Astrocyte (in vitro differentiated cells and primary cell): ENCODE measurements at regions not wholly inside any gene's neighbourhood (a gene's known extent, or its start where the extent isn't known, plus 50 kb on each side); places are given as distances from the start of the nearest gene placed in this dataset.

Source experiments
- DNase-seq: peaks from one replicate; pipeline ENCODE4 v3.0.0-alpha.2; 2010; ENCODE audit warnings: low read depth
- FAIRE-seq: peaks from 2 replicates; lab custom pipeline; 2011; peaks lifted over from hg19 to GRCh38; lab: Jason Lieb, UNC
- H2AFZ ChIP-seq: 2 replicates; pipeline ENCODE4 v1.6.0; 2012; ENCODE audit warnings: low read depth, low read length, inconsistent platforms
- H3K27ac ChIP-seq: 2 replicates; pipeline ENCODE4 v1.5.1; 2011; ENCODE audit warnings: low read depth, low read length, inconsistent platforms
- H3K27me3 ChIP-seq: 2 replicates; pipeline ENCODE4 v1.6.0; 2011; ENCODE audit warnings: low read length, inconsistent platforms; ENCODE audit not compliant: insufficient read depth
- H3K36me3 ChIP-seq: 2 replicates; pipeline ENCODE4 v1.5.1; 2011; ENCODE audit warnings: low read length, inconsistent platforms; ENCODE audit not compliant: insufficient read depth
- H3K4me1 ChIP-seq: 2 replicates; pipeline ENCODE4 v1.5.1; 2011; ENCODE audit warnings: low read length, inconsistent platforms; ENCODE audit not compliant: insufficient read depth
- H3K4me2 ChIP-seq: 2 replicates; pipeline ENCODE4 v1.6.0; 2012; ENCODE audit warnings: low read length, inconsistent platforms
- H3K4me3 ChIP-seq: 2 replicates; pipeline ENCODE4 v1.5.1; 2011; ENCODE audit warnings: low read depth, mild to moderate bottlenecking, low read length, inconsistent platforms; ENCODE audit not compliant: insufficient read depth
- H3K79me2 ChIP-seq: 2 replicates; pipeline ENCODE4 v1.6.0; 2012; ENCODE audit warnings: mild to moderate bottlenecking, low read length, inconsistent platforms; ENCODE audit not compliant: insufficient read depth
- H3K9ac ChIP-seq: 2 replicates; pipeline ENCODE4 v1.6.0; 2012; ENCODE audit warnings: mild to moderate bottlenecking, low read length, inconsistent platforms
- H3K9me3 ChIP-seq: 2 replicates; pipeline ENCODE4 v1.5.1; 2012; ENCODE audit warnings: low read depth, mild to moderate bottlenecking, low read length, inconsistent platforms; ENCODE audit not compliant: insufficient read depth
- H4K20me1 ChIP-seq: 2 replicates; pipeline ENCODE4 v1.6.0; 2012; ENCODE audit warnings: low read length, inconsistent platforms; ENCODE audit not compliant: insufficient read depth
- H3K27ac Mint-ChIP-seq: one replicate; pipeline ENCODE4 v1.8.0; 2021; ENCODE audit warnings: mild to moderate bottlenecking, mixed read lengths; ENCODE audit not compliant: unreplicated experiment
- H3K27me3 Mint-ChIP-seq: one replicate; pipeline ENCODE4 v1.8.0; 2021; ENCODE audit warnings: low read depth, mixed read lengths; ENCODE audit not compliant: unreplicated experiment
- H3K36me3 Mint-ChIP-seq: one replicate; pipeline ENCODE4 v1.8.0; 2021; ENCODE audit warnings: low read depth, mixed read lengths; ENCODE audit not compliant: unreplicated experiment
- H3K4me1 Mint-ChIP-seq: one replicate; pipeline ENCODE4 v1.8.0; 2021; ENCODE audit warnings: low read depth, mixed read lengths; ENCODE audit not compliant: unreplicated experiment
- H3K4me3 Mint-ChIP-seq: one replicate; pipeline ENCODE4 v1.8.0; 2021; ENCODE audit warnings: mild to moderate bottlenecking, moderate library complexity, mixed read lengths; ENCODE audit not compliant: unreplicated experiment
- H3K9me3 Mint-ChIP-seq: one replicate; pipeline ENCODE4 v1.8.0; 2021; ENCODE audit warnings: mild to moderate bottlenecking, mixed read lengths; ENCODE audit not compliant: unreplicated experiment
- CTCF ChIP-seq: IDR thresholded peaks from 2 replicates; pipeline ENCODE4 v1.5.1; 2011; ENCODE audit warnings: low read depth, mild to moderate bottlenecking, inconsistent platforms, low read length, moderate library complexity; ENCODE audit not compliant: insufficient read depth
- EZH2 ChIP-seq: IDR thresholded peaks from 2 replicates; pipeline ENCODE4 v1.6.1; 2012; ENCODE audit warnings: mild to moderate bottlenecking, low read length, inconsistent platforms; ENCODE audit not compliant: insufficient read depth

DNA sequence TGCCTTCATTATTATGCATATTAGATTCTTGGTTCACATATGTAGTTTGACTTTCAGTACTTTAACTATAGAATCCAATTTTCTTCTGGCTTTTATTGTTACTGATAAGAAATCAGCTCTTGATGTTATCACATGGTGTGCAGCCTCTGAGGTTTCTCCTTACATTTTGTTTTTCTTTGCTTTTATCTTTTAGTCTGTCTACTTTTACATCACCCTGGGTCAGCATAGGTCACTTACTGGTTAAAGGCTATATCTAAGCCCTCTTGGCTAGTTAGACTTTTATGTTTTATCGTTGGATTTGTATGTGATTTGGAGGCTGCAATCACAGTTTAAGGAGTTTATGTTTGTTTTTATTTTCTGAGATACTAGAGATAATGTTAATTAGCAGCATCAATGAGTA is 187.2 kb upstream of the NOL4 start:
- H3K4me3 Mint-ChIP-seq = no peak overlapping the region
- Histone ChIP-seq H3K36me3 (no peaks in the 10 kb centered on the region), H3K4me2 (no peak overlapping the region), H3K9me3 (no peaks in the 10 kb centered on the region), H3K4me1 (no peaks in the 10 kb centered on the region), H2AFZ (no peak overlapping the region), H3K4me3 (no peak overlapping the region), H3K9ac (no peak overlapping the region), H4K20me1 (no peaks in the 10 kb centered on the region), H3K79me2 (no peaks in the 10 kb centered on the region), H3K27ac (no peak overlapping the region), H3K27me3 (no peaks in the 10 kb centered on the region)
- DNase-seq = no peak
- H3K36me3 Mint-ChIP-seq = no peaks in the 10 kb centered on the region
- peaks cover 3% of the 10 kb centered on the region for H3K4me1 Mint-ChIP-seq
- H3K27ac Mint-ChIP-seq = no peak overlapping the region
- peaks cover 3% of the 10 kb centered on the region for H3K9me3 Mint-ChIP-seq
- H3K27me3 Mint-ChIP-seq = no peaks in the 10 kb centered on the region
- no peak for FAIRE-seq
- TF ChIP-seq EZH2 (no peak), CTCF (no peak)

- Histone ChIP-seq H3K4me1 (no peaks in the 10 kb centered on the region), H3K9ac (no peak overlapping the region), H3K36me3 (no peaks in the 10 kb centered on the region), H4K20me1 (no peaks in the 10 kb centered on the region), H3K27me3 (no peaks in the 10 kb centered on the region), H3K4me3 (no peak overlapping the region), H3K9me3 (no peaks in the 10 kb centered on the region), H3K4me2 (no peak overlapping the region), H3K27ac (no peak overlapping the region), H2AFZ (no peak overlapping the region), H3K79me2 (no peaks in the 10 kb centered on the region)
- Mint-ChIP-seq H3K4me3 (no peak overlapping the region), H3K27me3 (no peaks in the 10 kb centered on the region), H3K36me3 (no peaks in the 10 kb centered on the region), H3K9me3 (no peaks in the 10 kb centered on the region), H3K27ac (no peak overlapping the region), H3K4me1 (no peaks in the 10 kb centered on the region)
- FAIRE-seq (no peak), DNase-seq (no peak)
- TF ChIP-seq EZH2 = no peak
These were observed 206.3 kb upstream of the NOL4 start for GRCh38 chr18:34431042-34431441.

GRCh38 chr18:34444622-34445021 is 219.9 kb upstream of the NOL4 start:
- no peaks in the 10 kb centered on the region for H3K4me1 ChIP-seq
- H3K9ac ChIP-seq = no peak overlapping the region
- H3K4me3 Mint-ChIP-seq = no peak overlapping the region
- no peaks in the 10 kb centered on the region for H3K27me3 ChIP-seq
- no peaks in the 10 kb centered on the region for H3K27me3 Mint-ChIP-seq
- FAIRE-seq (no peak), DNase-seq (no peak)
- no peak overlapping the region for H2AFZ ChIP-seq
- no peaks in the 10 kb centered on the region for H3K36me3 ChIP-seq
- TF ChIP-seq CTCF (no peak), EZH2 (no peak)
- H3K9me3 ChIP-seq = no peaks in the 10 kb centered on the region
- H3K9me3 Mint-ChIP-seq = no peaks in the 10 kb centered on the region
- no peak overlapping the region for H3K27ac Mint-ChIP-seq
- H3K4me1 Mint-ChIP-seq = no peaks in the 10 kb centered on the region
- no peaks in the 10 kb centered on the region for H3K79me2 ChIP-seq
- no peaks in the 10 kb centered on the region for H3K36me3 Mint-ChIP-seq
- no peak overlapping the region for H3K4me3 ChIP-seq
- H3K4me2 ChIP-seq = no peak overlapping the region
- H3K27ac ChIP-seq = no peak overlapping the region
- no peaks in the 10 kb centered on the region for H4K20me1 ChIP-seq
